ENCODE measurements at regions not wholly inside any gene's neighbourhood (a gene's known extent, or its start where the extent isn't known, plus 50 kb on each side); places are given as distances from the start of the nearest gene placed in this dataset.

DNA sequence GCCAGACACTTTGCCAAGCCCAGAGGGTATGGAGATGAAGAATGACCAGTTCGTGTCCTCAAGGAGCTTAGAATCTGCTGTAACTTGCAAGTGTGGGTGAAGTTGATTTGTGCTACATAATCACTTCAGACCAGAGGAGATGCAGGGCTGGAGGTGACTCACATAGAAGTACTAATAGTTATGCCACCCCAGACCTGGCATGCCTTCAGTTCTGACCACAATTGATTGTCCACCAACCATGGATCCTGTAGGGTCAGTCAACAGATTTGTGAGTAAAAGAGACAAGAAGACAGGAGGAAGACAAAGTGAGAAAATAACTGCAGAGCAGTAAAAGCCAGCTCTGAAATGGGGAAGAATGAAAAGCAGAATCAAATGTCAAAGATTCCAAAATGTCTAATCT is 51.2 kb upstream of the BMPER start:
- peak overlapping the region; percentile 0 for H3K9ac ChIP-seq (ENCODE audit: low read length)
- TF ChIP-seq, protein P1, sequence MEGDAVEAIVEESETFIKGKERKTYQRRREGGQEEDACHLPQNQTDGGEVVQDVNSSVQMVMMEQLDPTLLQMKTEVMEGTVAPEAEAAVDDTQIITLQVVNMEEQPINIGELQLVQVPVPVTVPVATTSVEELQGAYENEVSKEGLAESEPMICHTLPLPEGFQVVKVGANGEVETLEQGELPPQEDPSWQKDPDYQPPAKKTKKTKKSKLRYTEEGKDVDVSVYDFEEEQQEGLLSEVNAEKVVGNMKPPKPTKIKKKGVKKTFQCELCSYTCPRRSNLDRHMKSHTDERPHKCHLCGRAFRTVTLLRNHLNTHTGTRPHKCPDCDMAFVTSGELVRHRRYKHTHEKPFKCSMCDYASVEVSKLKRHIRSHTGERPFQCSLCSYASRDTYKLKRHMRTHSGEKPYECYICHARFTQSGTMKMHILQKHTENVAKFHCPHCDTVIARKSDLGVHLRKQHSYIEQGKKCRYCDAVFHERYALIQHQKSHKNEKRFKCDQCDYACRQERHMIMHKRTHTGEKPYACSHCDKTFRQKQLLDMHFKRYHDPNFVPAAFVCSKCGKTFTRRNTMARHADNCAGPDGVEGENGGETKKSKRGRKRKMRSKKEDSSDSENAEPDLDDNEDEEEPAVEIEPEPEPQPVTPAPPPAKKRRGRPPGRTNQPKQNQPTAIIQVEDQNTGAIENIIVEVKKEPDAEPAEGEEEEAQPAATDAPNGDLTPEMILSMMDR (IDR thresholded peaks at IDR 0.05; ENCODE audit: insufficient read depth, low read depth, low read length), result no peak
- no peak for TF ChIP-seq EZH2 (IDR thresholded peaks at IDR 0.05; ENCODE audit: insufficient read depth, low read length)
- Mint-ChIP-seq H3K4me1 (ENCODE audit: low read depth, unreplicated experiment) (peaks cover 35% of the 10 kb centered on the region), H3K4me3 (ENCODE audit: unreplicated experiment) (no peak overlapping the region), H3K27me3 (ENCODE audit: low read depth, unreplicated experiment) (no peaks in the 10 kb centered on the region), H3K36me3 (ENCODE audit: low read depth, unreplicated experiment) (no peaks in the 10 kb centered on the region), H3K9me3 (ENCODE audit: unreplicated experiment) (no peaks in the 10 kb centered on the region), H3K27ac (ENCODE audit: unreplicated experiment) (peak overlapping the region; percentile 77)
- no peaks in the 10 kb centered on the region for H3K27me3 ChIP-seq (ENCODE audit: insufficient read depth, low read length)
- DNase-seq (ENCODE audit: low read depth) (peak; percentile 92), FAIRE-seq (peak; percentile 43)
- no peaks in the 10 kb centered on the region for H3K36me3 ChIP-seq (ENCODE audit: insufficient read depth, low read length)
- H4K20me1 ChIP-seq (ENCODE audit: insufficient read depth, low read length), result no peaks in the 10 kb centered on the region
- H3K9me3 ChIP-seq (ENCODE audit: insufficient read depth, low read depth, low read length), result no peaks in the 10 kb centered on the region
- peak overlapping the region; percentile 78 for H3K4me2 ChIP-seq (ENCODE audit: low read length)
- H3K4me1 ChIP-seq (ENCODE audit: insufficient read depth, low read length), result peaks cover 30% of the 10 kb centered on the region
- H3K79me2 ChIP-seq (ENCODE audit: insufficient read depth, low read length), result no peaks in the 10 kb centered on the region
- no peak overlapping the region for H2AFZ ChIP-seq (ENCODE audit: low read depth, low read length)
- H3K27ac ChIP-seq (ENCODE audit: low read depth, low read length), result peak overlapping the region; percentile 62
- no peak overlapping the region for H3K4me3 ChIP-seq (ENCODE audit: insufficient read depth, low read depth, low read length)

DNA sequence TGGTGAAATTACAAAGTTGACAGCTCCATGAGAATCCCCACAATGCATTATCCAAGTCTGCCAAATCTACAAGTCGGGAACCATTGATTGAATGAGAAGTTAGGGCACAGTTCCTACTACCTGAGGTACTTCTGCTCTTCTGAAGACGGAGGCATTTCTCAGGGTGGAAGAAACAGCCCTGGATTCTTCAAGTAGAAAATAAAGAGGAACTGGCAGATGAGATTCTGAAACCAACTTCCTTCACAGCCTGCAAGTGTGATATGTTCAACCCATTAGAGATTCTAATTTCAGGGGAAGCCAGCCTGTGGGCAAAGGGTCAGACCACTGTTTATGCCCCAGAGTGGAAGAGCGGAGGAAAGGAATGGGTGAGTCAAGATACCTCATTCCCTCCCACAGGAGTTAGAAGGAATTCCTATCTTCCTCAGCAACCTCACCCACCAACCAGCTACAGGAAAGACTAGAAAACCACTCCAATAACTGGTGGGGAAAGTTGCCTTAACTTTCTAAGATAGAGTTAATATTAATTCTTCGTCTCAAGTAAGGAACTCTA is 50.5 kb upstream of the BMPER start:
- no peaks in the 10 kb centered on the region for H3K9me3 ChIP-seq (ENCODE audit: insufficient read depth, low read depth, low read length)
- peak; percentile 97 for DNase-seq (ENCODE audit: low read depth)
- peak overlapping the region; percentile 78 for H3K4me2 ChIP-seq (ENCODE audit: low read length)
- Mint-ChIP-seq H3K36me3 (ENCODE audit: low read depth, unreplicated experiment) (no peaks in the 10 kb centered on the region), H3K27me3 (ENCODE audit: low read depth, unreplicated experiment) (no peaks in the 10 kb centered on the region), H3K4me3 (ENCODE audit: unreplicated experiment) (no peak overlapping the region), H3K9me3 (ENCODE audit: unreplicated experiment) (peaks cover 4% of the 10 kb centered on the region), H3K4me1 (ENCODE audit: low read depth, unreplicated experiment) (peaks cover 31% of the 10 kb centered on the region), H3K27ac (ENCODE audit: unreplicated experiment) (peak overlapping the region; percentile 77)
- no peak overlapping the region for H2AFZ ChIP-seq (ENCODE audit: low read depth, low read length)
- no peaks in the 10 kb centered on the region for H3K27me3 ChIP-seq (ENCODE audit: insufficient read depth, low read length)
- H4K20me1 ChIP-seq (ENCODE audit: insufficient read depth, low read length), result no peaks in the 10 kb centered on the region
- H3K4me1 ChIP-seq (ENCODE audit: insufficient read depth, low read length), result peaks cover 30% of the 10 kb centered on the region
- H3K4me3 ChIP-seq (ENCODE audit: insufficient read depth, low read depth, low read length), result peak overlapping the region; percentile 20
- TF ChIP-seq, protein P1 (IDR thresholded peaks at IDR 0.05; ENCODE audit: insufficient read depth, low read depth, low read length), result no peak
- TF ChIP-seq EZH2 (IDR thresholded peaks at IDR 0.05; ENCODE audit: insufficient read depth, low read length), result no peak
- FAIRE-seq, result peak; percentile 97
- H3K9ac ChIP-seq (ENCODE audit: low read length), result peak overlapping the region; percentile 25
- H3K36me3 ChIP-seq (ENCODE audit: insufficient read depth, low read length), result no peaks in the 10 kb centered on the region
- H3K79me2 ChIP-seq (ENCODE audit: insufficient read depth, low read length), result no peaks in the 10 kb centered on the region
- H3K27ac ChIP-seq (ENCODE audit: low read depth, low read length), result peak overlapping the region; percentile 62
